ENCODE measurements at regions not wholly inside any gene's neighbourhood (a gene's known extent, or its start where the extent isn't known, plus 50 kb on each side); places are given as distances from the start of the nearest gene placed in this dataset.
A peak's percentile ranks its signal among the peaks of the same experiment; 100 is the strongest.

DNA sequence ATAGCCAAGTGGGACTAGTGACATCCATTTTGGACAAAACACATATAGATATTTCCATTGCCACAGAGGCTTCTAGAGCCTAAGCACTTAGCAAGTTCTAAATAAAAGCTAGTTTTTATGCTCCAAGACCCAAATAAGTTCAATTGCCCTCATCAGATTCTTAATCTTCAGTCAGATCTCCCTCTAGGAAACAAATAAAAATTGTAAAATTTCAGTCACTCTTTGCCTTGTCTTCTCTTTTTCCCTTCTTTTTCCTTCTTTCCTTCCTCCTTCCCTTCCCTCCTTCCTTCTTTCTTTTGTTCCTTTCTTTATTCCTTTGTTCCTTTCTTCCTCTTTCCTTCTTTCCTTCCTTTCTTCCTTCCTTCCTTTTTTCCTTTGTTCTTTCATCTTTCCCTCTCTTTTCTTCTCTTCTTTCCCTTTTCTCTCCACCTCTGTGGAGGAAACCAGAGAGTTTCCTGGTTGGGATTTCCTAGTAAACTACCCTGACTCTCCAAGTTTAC, 68.8 kb upstream of the GADL1 start:
- TF ChIP-seq, protein P1, sequence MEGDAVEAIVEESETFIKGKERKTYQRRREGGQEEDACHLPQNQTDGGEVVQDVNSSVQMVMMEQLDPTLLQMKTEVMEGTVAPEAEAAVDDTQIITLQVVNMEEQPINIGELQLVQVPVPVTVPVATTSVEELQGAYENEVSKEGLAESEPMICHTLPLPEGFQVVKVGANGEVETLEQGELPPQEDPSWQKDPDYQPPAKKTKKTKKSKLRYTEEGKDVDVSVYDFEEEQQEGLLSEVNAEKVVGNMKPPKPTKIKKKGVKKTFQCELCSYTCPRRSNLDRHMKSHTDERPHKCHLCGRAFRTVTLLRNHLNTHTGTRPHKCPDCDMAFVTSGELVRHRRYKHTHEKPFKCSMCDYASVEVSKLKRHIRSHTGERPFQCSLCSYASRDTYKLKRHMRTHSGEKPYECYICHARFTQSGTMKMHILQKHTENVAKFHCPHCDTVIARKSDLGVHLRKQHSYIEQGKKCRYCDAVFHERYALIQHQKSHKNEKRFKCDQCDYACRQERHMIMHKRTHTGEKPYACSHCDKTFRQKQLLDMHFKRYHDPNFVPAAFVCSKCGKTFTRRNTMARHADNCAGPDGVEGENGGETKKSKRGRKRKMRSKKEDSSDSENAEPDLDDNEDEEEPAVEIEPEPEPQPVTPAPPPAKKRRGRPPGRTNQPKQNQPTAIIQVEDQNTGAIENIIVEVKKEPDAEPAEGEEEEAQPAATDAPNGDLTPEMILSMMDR (IDR thresholded peaks at IDR 0.05; ENCODE audit: insufficient read depth, low read depth, low read length), result no peak
- H3K4me3 ChIP-seq (ENCODE audit: low read depth, low read length), result no peak overlapping the region
- no peak for DNase-seq (ENCODE audit: low read depth)

DNA sequence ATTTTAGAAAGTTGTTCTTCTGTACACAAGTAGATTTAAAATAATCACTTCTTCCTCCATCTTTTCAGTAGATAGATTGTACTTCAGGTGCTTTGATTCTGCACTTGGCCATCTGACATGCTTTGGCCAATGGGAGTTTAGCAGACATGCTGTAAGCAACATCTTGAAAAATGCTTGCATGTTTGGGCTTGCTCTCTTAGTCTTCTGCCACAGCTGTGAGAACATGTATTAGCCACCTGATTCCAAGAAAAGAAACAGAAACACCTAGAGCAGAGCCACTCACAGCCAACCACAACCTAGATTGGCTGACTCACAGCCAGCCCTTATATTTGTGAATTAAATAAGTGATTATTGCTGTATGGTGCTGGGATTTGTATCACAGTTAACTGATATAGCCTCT, 70.2 kb upstream of the GADL1 start:
- no peak overlapping the region for H3K4me3 ChIP-seq (ENCODE audit: low read depth, low read length)
- TF ChIP-seq, protein P1 (IDR thresholded peaks at IDR 0.05; ENCODE audit: insufficient read depth, low read depth, low read length), result no peak
- no peak for DNase-seq (ENCODE audit: low read depth)

DNA sequence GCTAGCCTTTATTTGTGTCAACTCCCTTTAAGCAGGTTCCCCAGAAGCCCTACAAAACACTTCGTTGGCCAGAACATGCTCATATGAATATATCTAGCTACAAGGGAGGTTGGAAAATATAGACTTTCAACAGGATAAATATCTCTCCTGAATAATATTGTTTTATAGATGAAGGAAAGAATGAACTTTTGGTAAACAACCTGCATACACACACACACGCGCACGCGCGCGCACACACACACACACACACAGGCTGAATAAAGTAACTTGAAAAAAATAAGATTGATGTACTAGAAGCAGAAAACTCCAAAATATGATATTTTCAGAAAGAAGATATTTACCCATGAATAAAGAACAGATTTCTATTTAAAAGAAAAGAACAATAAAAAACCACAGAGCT, 72.4 kb upstream of the GADL1 start:
- no peak for DNase-seq (ENCODE audit: low read depth)
- TF ChIP-seq, protein P1 (IDR thresholded peaks at IDR 0.05; ENCODE audit: insufficient read depth, low read depth, low read length), result no peak
- H3K4me3 ChIP-seq (ENCODE audit: low read depth, low read length), result no peak overlapping the region

DNA sequence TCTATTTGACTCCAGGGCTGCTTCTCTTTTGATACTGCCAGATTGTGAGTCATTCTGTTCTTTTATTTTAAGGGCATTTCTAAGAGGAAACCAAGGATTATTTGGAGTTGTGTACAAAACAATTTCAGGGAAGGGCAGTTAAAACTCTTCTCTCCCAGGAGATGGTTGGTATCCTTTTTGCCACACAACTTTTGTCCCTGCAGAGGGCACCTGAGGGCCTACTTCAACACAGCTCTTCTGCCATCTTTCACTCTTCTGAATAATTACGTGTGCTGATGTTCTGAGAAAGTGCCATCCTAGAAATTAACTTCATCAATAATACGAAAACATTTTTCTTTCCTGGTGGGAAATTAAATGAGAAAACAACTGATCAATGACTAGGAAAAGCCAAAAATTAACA, 75.7 kb upstream of the GADL1 start:
- DNase-seq (ENCODE audit: low read depth), result peak; percentile 1
- TF ChIP-seq, protein P1 (IDR thresholded peaks at IDR 0.05; ENCODE audit: insufficient read depth, low read depth, low read length), result peak; percentile 22
- H3K4me3 ChIP-seq (ENCODE audit: low read depth, low read length), result no peak overlapping the region

DNA sequence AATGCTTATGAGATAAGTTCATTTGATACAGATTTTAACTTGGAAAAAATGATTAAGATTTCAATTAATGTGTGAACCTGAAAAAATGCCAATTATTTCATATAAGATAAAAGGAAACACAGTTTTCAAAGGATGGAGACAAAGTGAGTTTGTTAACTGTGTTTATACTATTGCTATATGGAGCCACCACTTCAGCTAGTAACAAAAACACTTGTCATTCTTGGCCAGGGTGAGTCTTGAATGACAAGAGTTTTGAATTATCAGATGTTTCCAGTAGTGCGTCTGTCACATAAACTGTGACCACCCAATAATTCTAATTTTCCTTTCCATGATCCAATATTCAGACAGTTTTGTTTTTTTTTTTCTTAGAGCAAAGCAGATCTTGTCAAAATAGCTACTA, 78.0 kb upstream of the GADL1 start:
- TF ChIP-seq, protein P1 (IDR thresholded peaks at IDR 0.05; ENCODE audit: insufficient read depth, low read depth, low read length), result no peak
- DNase-seq (ENCODE audit: low read depth), result no peak
- H3K4me3 ChIP-seq (ENCODE audit: low read depth, low read length), result no peak overlapping the region

DNA sequence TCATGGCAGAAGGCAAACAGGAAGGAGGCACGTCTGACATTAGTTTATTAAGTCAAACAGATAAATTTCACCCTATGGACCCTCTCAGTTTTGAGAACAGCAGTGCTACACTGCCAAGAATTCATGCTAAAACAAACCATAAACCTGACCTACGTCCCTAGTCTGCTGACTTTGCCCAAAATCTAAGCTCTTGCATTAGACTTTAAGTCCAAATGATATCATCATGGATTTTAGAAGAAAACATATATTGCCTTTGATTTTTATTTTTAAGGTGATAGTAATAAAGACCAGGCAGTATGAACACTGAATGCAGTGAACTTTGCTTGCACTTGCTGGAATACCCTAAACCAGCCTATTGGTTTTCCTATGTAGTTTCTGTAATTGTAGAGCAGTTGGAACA, 79.6 kb upstream of the GADL1 start:
- TF ChIP-seq, protein P1 (IDR thresholded peaks at IDR 0.05; ENCODE audit: insufficient read depth, low read depth, low read length), result no peak
- no peak overlapping the region for H3K4me3 ChIP-seq (ENCODE audit: low read depth, low read length)
- DNase-seq (ENCODE audit: low read depth), result no peak

DNA sequence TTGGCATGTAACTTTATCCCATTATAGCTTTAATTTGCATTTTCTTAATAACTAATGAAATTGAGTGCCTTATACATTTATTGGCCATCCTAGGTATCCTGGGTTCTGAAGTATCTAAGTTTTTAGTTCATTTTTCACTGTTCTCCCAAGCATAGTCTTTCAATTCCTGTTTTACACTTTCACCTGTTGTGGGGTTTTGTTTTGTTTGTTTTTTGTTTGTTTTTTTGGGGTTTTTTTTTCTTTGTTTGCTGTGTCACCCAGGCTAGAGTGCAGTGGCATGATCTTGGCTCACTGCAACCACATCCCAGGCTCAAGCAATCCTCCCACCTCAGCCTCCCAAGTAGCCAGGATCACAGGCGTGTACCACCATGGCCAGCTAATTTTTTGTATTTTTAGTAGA, 83.1 kb upstream of the GADL1 start:
- no peak overlapping the region for H3K4me3 ChIP-seq (ENCODE audit: low read depth, low read length)
- TF ChIP-seq, protein P1 (IDR thresholded peaks at IDR 0.05; ENCODE audit: insufficient read depth, low read depth, low read length), result no peak
- DNase-seq (ENCODE audit: low read depth), result no peak
